Epithelial cell of proximal tubule (primary cell): ENCODE measurements at regions not wholly inside any gene's neighbourhood (a gene's known extent, or its start where the extent isn't known, plus 50 kb on each side); places are given as distances from the start of the nearest gene placed in this dataset.

ENCODE experiments used
- DNase-seq: peaks from one replicate; pipeline ENCODE4 v3.0.0-alpha.2; 2011; ENCODE audit warnings: low read depth
- H3K4me3 ChIP-seq: 2 replicates; pipeline ENCODE4 v1.5.1; 2011; ENCODE audit warnings: low read depth, mild to moderate bottlenecking, low read length
- TF ChIP-seq, protein P1 (sequence below): conservative IDR thresholded peaks from 2 replicates; pipeline ENCODE4 v1.5.1; 2012; ENCODE audit warnings: low read depth, mild to moderate bottlenecking, low read length

DNA sequence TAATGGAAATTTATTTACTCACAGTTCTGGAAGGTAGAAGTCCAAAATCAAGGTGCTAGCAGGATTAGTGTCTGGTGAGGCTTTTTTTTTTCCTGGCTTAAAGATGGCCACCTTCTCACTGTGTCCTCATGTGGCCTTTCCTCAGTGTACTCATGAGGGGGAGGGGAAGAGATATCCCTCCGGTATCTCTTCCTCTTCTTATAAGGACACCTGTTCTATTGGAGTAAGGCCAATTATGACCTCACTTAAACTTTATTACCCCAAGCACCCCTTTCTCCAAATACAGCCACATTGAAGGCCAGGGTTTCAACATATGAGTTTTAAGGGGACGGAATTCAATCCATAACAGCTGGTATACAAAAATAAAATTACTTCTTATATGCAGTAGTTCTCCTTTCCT lies 203.7 kb upstream of the C1orf87 start:
- no peak for DNase-seq
- no peak overlapping the region for H3K4me3 ChIP-seq
- TF ChIP-seq, protein P1, sequence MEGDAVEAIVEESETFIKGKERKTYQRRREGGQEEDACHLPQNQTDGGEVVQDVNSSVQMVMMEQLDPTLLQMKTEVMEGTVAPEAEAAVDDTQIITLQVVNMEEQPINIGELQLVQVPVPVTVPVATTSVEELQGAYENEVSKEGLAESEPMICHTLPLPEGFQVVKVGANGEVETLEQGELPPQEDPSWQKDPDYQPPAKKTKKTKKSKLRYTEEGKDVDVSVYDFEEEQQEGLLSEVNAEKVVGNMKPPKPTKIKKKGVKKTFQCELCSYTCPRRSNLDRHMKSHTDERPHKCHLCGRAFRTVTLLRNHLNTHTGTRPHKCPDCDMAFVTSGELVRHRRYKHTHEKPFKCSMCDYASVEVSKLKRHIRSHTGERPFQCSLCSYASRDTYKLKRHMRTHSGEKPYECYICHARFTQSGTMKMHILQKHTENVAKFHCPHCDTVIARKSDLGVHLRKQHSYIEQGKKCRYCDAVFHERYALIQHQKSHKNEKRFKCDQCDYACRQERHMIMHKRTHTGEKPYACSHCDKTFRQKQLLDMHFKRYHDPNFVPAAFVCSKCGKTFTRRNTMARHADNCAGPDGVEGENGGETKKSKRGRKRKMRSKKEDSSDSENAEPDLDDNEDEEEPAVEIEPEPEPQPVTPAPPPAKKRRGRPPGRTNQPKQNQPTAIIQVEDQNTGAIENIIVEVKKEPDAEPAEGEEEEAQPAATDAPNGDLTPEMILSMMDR, result no peak

GRCh38 chr1:60274422-60275290 lies 201.1 kb upstream of the C1orf87 start:
- TF ChIP-seq, protein P1, result no peak
- no peak overlapping the region for H3K4me3 ChIP-seq
- no peak for DNase-seq

DNA sequence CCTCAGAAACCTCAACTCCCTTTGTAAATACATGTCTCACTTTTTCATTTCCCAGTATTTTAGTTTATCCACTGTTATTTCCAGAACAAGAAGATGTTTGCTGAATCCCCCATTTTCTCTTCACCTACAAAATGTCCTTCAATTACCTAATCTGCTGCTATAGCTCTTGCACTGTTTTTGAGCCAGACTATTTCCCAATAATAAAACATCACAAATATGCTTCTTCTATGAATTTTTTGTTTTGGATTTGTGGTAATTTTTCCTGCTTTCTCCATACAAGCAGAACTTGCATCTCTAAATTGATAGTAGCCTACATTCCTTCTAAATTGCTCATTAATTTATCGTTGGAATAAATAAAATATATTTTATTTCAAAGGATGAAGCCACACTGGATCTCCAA lies 199.6 kb upstream of the C1orf87 start:
- no peak overlapping the region for H3K4me3 ChIP-seq
- DNase-seq, result no peak
- TF ChIP-seq, protein P1, result no peak

DNA sequence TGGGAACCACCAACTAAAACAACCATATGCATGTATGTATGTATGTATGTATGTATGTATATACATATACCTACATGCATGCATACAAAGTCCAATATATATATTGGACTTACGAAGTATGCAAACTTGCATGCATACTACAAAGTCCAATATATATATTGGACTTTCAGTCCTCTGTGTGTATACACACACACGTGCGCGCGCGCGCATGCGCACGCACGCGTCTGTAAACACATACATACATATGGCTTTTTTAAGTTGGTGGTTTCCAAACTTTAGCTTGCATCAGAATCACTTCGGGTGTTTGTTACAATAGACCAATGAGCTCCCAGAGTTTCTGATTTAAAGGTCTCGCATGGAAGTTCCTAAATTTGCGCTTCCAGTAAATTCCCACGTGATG lies 197.5 kb upstream of the C1orf87 start:
- H3K4me3 ChIP-seq, result no peak overlapping the region
- no peak for DNase-seq
- TF ChIP-seq, protein P1, result no peak

- H3K4me3 ChIP-seq, result no peak overlapping the region
- TF ChIP-seq, protein P1, result no peak
- DNase-seq, result no peak
Observed at GRCh38 chr1:60268451-60268850, 194.9 kb upstream of the C1orf87 start.

DNA sequence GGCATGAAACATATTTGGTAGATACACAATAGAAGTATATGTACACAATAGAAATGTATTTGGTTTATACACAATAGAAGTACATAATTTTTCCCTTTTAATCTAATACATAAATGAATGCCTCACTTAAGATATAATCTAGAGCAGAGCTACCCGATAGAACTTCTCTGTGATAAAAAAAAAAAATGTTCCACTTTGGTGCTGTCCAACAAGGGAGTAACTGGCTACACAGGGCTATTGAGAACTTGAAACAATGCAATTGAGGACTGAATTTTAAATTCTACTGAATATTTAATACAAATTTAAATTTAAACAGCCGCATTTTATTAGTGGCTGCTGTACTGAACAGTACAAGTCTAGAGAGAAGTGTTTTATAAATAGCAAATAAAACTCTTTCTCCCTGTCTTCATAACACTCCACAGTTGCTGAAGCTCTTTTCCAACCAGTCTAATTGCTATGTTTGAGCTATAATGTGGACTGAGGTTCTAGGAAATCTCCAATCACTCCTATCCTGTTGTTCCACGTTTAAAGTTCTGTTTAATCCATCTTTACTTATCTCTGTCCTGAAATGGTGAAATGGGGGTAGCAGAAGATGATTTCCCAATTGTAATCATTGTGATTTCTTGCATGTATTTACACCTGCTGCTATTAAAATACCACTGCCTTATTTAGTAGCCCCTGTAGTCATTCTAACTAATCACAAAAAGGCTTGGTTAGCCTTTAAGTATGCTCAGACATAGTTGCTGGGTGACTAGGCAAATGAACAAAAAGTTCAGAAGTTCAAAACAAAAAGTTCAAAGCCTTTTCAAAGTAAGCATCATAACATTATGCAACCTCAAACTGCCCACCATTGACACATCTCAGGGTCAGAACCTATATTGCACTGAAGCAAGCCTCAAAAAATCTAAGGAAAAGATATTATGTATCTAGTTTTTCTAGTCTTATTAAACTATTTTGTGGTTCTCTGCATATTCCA lies 192.3 kb upstream of the C1orf87 start:
- DNase-seq, result peak; percentile 82
- no peak overlapping the region for H3K4me3 ChIP-seq
- TF ChIP-seq, protein P1, result no peak
